ENCODE measurements at regions not wholly inside any gene's neighbourhood (a gene's known extent, or its start where the extent isn't known, plus 50 kb on each side); places are given as distances from the start of the nearest gene placed in this dataset.

- DNase-seq (ENCODE audit: low spot score), result no peak
- in situ Hi-C loops (cut with MboI; ENCODE audit: low pct_unique_long_range_greater_than_20kb, low sequenced_read_pairs, unreplicated experiment), result no loop called here
- no peak for TF ChIP-seq CTCF (IDR thresholded peaks at IDR 0.05; ENCODE audit: extremely low read depth, insufficient read depth, missing control alignments)
Observed at GRCh38 chr2:83142934-83143333, 1316.1 kb downstream of the SUCLG1 start.

GRCh38 chr2:83115606-83116005 is 1343.5 kb downstream of the SUCLG1 start:
- no peak for TF ChIP-seq CTCF (IDR thresholded peaks at IDR 0.05; ENCODE audit: extremely low read depth, insufficient read depth, missing control alignments)
- in situ Hi-C loops (cut with MboI; ENCODE audit: low pct_unique_long_range_greater_than_20kb, low sequenced_read_pairs, unreplicated experiment), result no loop called here

GRCh38 chr2:83115155-83115554 is 1343.9 kb downstream of the SUCLG1 start:
- no peak for DNase-seq (ENCODE audit: low spot score)
- no peak for TF ChIP-seq CTCF (IDR thresholded peaks at IDR 0.05; ENCODE audit: extremely low read depth, insufficient read depth, missing control alignments)
- in situ Hi-C loops (cut with MboI; ENCODE audit: low pct_unique_long_range_greater_than_20kb, low sequenced_read_pairs, unreplicated experiment), result no loop called here

More at GRCh38 chr2:83115606-83116005, 1343.5 kb downstream of the SUCLG1 start:
- DNase-seq (ENCODE audit: low spot score), result no peak

- TF ChIP-seq CTCF (IDR thresholded peaks at IDR 0.05; ENCODE audit: extremely low read depth, insufficient read depth, missing control alignments), result no peak
- DNase-seq (ENCODE audit: low spot score), result no peak
- in situ Hi-C loops (cut with MboI; ENCODE audit: low pct_unique_long_range_greater_than_20kb, low sequenced_read_pairs, unreplicated experiment), result no loop called here
Observed at GRCh38 chr2:83113953-83114352, 1345.1 kb downstream of the SUCLG1 start.

GRCh38 chr2:83112858-83113257 is 1346.2 kb downstream of the SUCLG1 start:
- DNase-seq (ENCODE audit: low spot score), result no peak
- no peak for TF ChIP-seq CTCF (IDR thresholded peaks at IDR 0.05; ENCODE audit: extremely low read depth, insufficient read depth, missing control alignments)

GRCh38 chr2:83109284-83109683 is 1349.8 kb downstream of the SUCLG1 start:
- TF ChIP-seq CTCF (IDR thresholded peaks at IDR 0.05; ENCODE audit: extremely low read depth, insufficient read depth, missing control alignments), result no peak
- DNase-seq (ENCODE audit: low spot score), result no peak
- in situ Hi-C loops (cut with MboI; ENCODE audit: low pct_unique_long_range_greater_than_20kb, low sequenced_read_pairs, unreplicated experiment), result no loop called here

More at GRCh38 chr2:83112858-83113257, 1346.2 kb downstream of the SUCLG1 start:
- in situ Hi-C loops (cut with MboI; ENCODE audit: low pct_unique_long_range_greater_than_20kb, low sequenced_read_pairs, unreplicated experiment), result no loop called here

- in situ Hi-C loops (cut with MboI; ENCODE audit: low pct_unique_long_range_greater_than_20kb, low sequenced_read_pairs, unreplicated experiment), result no loop called here
- TF ChIP-seq CTCF (IDR thresholded peaks at IDR 0.05; ENCODE audit: extremely low read depth, insufficient read depth, missing control alignments), result no peak
- DNase-seq (ENCODE audit: low spot score), result no peak
Observed at GRCh38 chr2:83106853-83107252, 1352.2 kb downstream of the SUCLG1 start.

All from GM13977 (cell line).